GM12872 (cell line): ENCODE measurements at regions not wholly inside any gene's neighbourhood (a gene's known extent, or its start where the extent isn't known, plus 50 kb on each side); places are given as distances from the start of the nearest gene placed in this dataset.

ENCODE experiments used
- CTCF ChIP-seq: IDR thresholded peaks from 3 replicates; pipeline ENCODE4 v1.5.1; 2011; ENCODE audit warnings: low read depth, mild to moderate bottlenecking, low read length, moderate library complexity; ENCODE audit not compliant: insufficient read depth

DNA sequence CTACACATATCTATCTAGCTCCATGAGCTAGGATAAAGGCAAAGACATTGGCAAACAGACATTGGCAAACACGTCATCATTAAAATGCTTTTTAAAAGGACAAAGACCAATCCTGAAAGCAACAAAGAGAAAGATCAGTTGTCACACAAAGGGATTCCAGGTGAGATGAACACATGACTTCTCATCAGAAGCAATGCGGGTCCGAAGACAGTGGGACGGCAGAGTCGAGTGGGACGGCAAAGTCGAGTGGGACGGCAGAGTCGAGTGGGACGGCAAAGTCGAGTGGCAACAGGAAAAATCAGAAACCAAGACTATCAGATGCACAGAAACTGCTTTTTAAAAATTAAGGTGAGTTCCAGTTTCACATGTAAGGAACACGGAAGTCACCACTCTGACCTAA lies 609.5 kb downstream of the BRD1 start:
- TF ChIP-seq CTCF: no peak

DNA sequence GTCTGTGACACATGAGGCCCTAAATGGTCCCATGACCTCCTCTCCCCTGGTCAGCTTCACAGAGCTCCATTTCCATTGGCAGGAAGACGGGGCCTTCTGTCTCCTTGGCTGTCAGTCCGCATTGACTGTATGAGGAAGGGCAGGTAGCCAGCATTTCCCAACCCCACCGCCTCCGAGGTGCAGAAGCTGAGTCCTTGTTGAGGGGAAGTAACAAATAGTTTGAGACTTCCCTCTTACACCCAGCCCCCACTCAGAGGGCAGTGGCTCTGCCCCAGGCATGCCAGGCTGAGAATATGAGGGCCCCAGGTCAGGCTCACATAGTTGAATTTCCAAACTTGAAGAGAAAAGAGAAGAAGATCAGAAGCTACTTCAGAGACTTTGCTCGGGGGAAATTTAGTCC lies 611.1 kb downstream of the BRD1 start:
- no peak for TF ChIP-seq CTCF

DNA sequence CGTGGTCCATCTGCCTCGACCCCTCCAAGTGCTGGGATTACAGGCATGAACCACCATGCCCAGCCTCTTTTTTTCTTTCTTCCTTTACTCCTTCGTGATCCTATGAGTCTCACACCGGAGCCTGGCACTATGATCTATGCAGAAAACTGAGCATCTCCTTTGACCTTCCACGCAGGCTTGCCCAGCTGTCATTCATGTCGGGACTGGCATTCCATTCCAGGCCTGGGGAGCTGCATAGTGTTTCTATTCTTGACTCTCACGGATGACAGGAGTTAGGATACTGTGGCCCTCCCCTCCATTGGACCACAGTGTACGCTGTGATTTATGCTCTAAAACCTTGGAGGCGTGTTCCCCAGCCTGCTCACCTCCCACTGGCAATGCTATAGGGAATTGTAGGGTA lies 611.8 kb downstream of the BRD1 start:
- no peak for TF ChIP-seq CTCF

DNA sequence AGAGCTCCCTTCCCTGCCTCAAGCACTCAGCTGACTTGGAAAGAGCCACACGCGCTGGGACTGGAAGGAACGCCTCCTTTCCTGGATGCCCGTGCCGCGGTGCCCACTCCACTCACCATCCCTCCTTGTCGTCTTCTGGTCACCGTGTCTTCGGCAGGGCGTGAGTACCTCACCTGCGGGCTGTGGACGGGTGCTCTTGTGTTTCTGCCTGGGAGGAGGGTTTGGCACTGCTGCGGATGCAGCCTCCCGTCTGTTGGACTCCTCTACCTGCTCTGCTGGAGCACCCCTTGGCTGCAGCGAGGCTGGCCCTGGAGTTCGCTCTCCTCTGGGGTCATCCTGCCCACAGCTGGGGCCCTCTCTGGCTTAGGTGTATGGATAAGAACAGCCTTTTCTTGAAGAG lies 612.7 kb downstream of the BRD1 start:
- TF ChIP-seq CTCF: no peak

GRCh38 chr22:49213731-49214352 lies 613.8 kb downstream of the BRD1 start:
- TF ChIP-seq CTCF: no peak

DNA sequence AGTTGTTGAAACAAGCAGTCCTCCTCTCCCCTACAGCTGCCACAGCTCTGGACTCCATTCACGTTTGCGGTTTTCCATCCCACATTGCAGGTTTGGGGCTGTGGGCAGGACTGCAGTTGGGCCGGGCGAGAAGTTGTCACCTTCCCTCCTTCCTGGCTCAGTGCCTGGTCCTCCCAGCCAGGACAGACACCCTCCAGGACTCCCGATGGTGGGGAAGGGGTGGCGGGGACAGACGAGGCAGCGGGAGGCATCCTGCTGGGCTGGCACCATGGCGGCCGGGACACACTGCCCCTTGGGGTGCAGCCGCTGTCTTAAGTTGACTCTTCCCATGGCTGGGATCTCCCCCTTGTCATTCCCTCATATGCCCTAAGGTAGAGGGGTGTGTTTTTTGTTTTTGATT lies 615.2 kb downstream of the BRD1 start:
- TF ChIP-seq CTCF: no peak

GRCh38 chr22:49212002-49212401 lies 615.7 kb downstream of the BRD1 start:
- TF ChIP-seq CTCF: no peak
